ENCODE measurements at regions not wholly inside any gene's neighbourhood (a gene's known extent, or its start where the extent isn't known, plus 50 kb on each side); places are given as distances from the start of the nearest gene placed in this dataset.

DNA sequence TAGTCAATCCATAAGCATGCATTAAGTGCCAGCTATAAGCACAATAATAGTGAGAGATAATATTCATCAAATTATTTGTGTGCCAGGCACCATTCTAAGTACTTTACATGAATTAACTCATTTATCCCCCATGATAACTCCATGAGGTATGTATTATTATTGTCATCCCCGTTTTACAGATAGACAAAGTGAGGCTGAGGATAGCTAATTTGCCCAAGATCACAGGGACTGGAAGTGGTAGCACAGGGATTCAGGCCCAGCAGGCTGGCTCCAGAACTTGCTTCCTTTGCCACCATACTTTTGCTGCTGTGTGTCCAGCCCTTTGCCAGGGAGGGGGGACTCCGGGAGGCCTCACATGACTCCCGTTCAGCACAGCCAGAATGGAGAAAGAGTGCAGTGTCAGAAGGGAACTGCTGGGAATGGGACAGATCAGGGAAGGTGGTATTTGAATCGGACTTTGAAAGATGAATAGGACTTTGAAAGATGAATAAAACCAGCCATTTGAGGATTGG, 128.0 kb upstream of the PWP1 start:
- TF ChIP-seq, protein P1, sequence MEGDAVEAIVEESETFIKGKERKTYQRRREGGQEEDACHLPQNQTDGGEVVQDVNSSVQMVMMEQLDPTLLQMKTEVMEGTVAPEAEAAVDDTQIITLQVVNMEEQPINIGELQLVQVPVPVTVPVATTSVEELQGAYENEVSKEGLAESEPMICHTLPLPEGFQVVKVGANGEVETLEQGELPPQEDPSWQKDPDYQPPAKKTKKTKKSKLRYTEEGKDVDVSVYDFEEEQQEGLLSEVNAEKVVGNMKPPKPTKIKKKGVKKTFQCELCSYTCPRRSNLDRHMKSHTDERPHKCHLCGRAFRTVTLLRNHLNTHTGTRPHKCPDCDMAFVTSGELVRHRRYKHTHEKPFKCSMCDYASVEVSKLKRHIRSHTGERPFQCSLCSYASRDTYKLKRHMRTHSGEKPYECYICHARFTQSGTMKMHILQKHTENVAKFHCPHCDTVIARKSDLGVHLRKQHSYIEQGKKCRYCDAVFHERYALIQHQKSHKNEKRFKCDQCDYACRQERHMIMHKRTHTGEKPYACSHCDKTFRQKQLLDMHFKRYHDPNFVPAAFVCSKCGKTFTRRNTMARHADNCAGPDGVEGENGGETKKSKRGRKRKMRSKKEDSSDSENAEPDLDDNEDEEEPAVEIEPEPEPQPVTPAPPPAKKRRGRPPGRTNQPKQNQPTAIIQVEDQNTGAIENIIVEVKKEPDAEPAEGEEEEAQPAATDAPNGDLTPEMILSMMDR (conservative IDR thresholded peaks at IDR 0.05; ENCODE audit: low read length): no peak
- TF ChIP-seq EZH2phosphoT487 (IDR thresholded peaks at IDR 0.05; ENCODE audit: borderline replicate concordance, low read depth, low read length): no peak
